ENCODE measurements at regions not wholly inside any gene's neighbourhood (a gene's known extent, or its start where the extent isn't known, plus 50 kb on each side); places are given as distances from the start of the nearest gene placed in this dataset.

GRCh38 chr14:60349663-60350365, 100.8 kb downstream of the PPM1A start:
- H3K4me3 ChIP-seq = no peak overlapping the region
- DNase-seq = peak; percentile 33 to 79
- WGBS, 5 donors = 52 to 56% (median 55%) methylated on average over 8 of the region's 8 CpGs
- no peaks in the 10 kb centered on the region for H3K36me3 ChIP-seq
- intact Hi-C loops (cut with DNase I; ENCODE audit: low total_unique reads) = no loop called here
- no peaks in the 10 kb centered on the region for H3K9me3 ChIP-seq
- H3K27me3 ChIP-seq = no peaks in the 10 kb centered on the region
- TF ChIP-seq EP300 (IDR thresholded peaks at IDR 0.05) (no peak), POLR2A (IDR thresholded peaks at IDR 0.05) (no peak), CTCF (IDR thresholded peaks at IDR 0.05) (peak in 4 of 7 experiments; percentile 35 to 66 (median 57))
- H3K27ac ChIP-seq = no peak overlapping the region
- peaks cover 0 to 14% (median 4%) of the 10 kb centered on the region in 4 donors for H3K4me1 ChIP-seq

GRCh38 chr14:60350366-60350720, 101.3 kb downstream of the PPM1A start:
- H3K9me3 ChIP-seq = no peaks in the 10 kb centered on the region
- intact Hi-C loops (cut with DNase I; ENCODE audit: low total_unique reads) = no loop called here
- no peak overlapping the region for H3K27ac ChIP-seq
- no peak overlapping the region for H3K4me3 ChIP-seq
- 20 to 29% (median 26%) methylated on average over 5 of the region's 5 CpGs for WGBS, 5 donors
- H3K27me3 ChIP-seq = no peaks in the 10 kb centered on the region
- TF ChIP-seq EP300 (IDR thresholded peaks at IDR 0.05) (no peak), CTCF (IDR thresholded peaks at IDR 0.05) (no peak), POLR2AphosphoS5 (IDR thresholded peaks at IDR 0.05) (no peak), POLR2A (IDR thresholded peaks at IDR 0.05) (no peak)
- peak in 1 of 2 donors; percentile 24 for DNase-seq
- H3K36me3 ChIP-seq = no peaks in the 10 kb centered on the region
- H3K4me1 ChIP-seq = peaks cover 0 to 14% (median 4%) of the 10 kb centered on the region in 4 donors

- Histone ChIP-seq H3K36me3 (no peaks in the 10 kb centered on the region), H3K4me1 (peaks cover 0 to 9% (median 0%) of the 10 kb centered on the region in 4 donors), H3K27ac (no peak overlapping the region), H3K27me3 (no peaks in the 10 kb centered on the region), H3K9me3 (no peaks in the 10 kb centered on the region), H3K4me3 (no peak overlapping the region)
- intact Hi-C loops (cut with DNase I; ENCODE audit: low total_unique reads) = no loop called here
- no peak for DNase-seq
- 57 to 85% (median 75%) methylated on average over 4 of the region's 4 CpGs for WGBS, 5 donors
- TF ChIP-seq POLR2AphosphoS5 (IDR thresholded peaks at IDR 0.05) = no peak
- no peak for TF ChIP-seq CTCF (IDR thresholded peaks at IDR 0.05)
- TF ChIP-seq EP300 (IDR thresholded peaks at IDR 0.05) = no peak
- TF ChIP-seq POLR2A (IDR thresholded peaks at IDR 0.05) = no peak
Measured at GRCh38 chr14:60353420-60353819, 104.4 kb downstream of the PPM1A start.

- no peaks in the 10 kb centered on the region for H3K36me3 ChIP-seq
Measured at GRCh38 chr14:60355768-60356167, 106.7 kb downstream of the PPM1A start.

More at GRCh38 chr14:60355768-60356167, 106.7 kb downstream of the PPM1A start:
- Histone ChIP-seq H3K27ac (no peak overlapping the region), H3K4me1 (no peaks in the 10 kb centered on the region), H3K27me3 (no peaks in the 10 kb centered on the region), H3K9me3 (no peaks in the 10 kb centered on the region), H3K4me3 (no peak overlapping the region)
- no peak for TF ChIP-seq POLR2A (IDR thresholded peaks at IDR 0.05)
- no peak for TF ChIP-seq POLR2AphosphoS5 (IDR thresholded peaks at IDR 0.05)
- TF ChIP-seq EP300 (IDR thresholded peaks at IDR 0.05) = no peak
- no peak for TF ChIP-seq CTCF (IDR thresholded peaks at IDR 0.05)
- no peak for DNase-seq
- intact Hi-C loops (cut with DNase I; ENCODE audit: low total_unique reads) = no loop called here
